RWPE2 (cell line): ENCODE measurements at regions not wholly inside any gene's neighbourhood (a gene's known extent, or its start where the extent isn't known, plus 50 kb on each side); places are given as distances from the start of the nearest gene placed in this dataset.

Experiments
- ATAC-seq: fragments of 200-7000 bp; cut with Tn5 transposase; 3 replicates; pipeline ENCODE4 v1.9.1; 2021; ENCODE audit warnings: low read depth
- DNase-seq: peaks from one replicate; pipeline ENCODE4 v3.0.0-alpha.2; 2020; ENCODE audit warnings: low spot score
- H3K27ac ChIP-seq: fragments of 450-650 bp; 2 replicates; pipeline ENCODE4 v1.5.1; 2017; ENCODE audit warnings: mild to moderate bottlenecking; ENCODE audit not compliant: poor library complexity, severe bottlenecking
- H3K27me3 ChIP-seq: fragments of 250-450 bp; sonication (Bioruptor Pico); 2 replicates; pipeline ENCODE4 v1.5.1; 2021; ENCODE audit warnings: mild to moderate bottlenecking, moderate library complexity; ENCODE audit not compliant: insufficient read depth, poor library complexity, severe bottlenecking
- H3K36me3 ChIP-seq: fragments of 250-450 bp; sonication (Bioruptor Pico); 2 replicates; pipeline ENCODE4 v1.5.1; 2020; ENCODE audit warnings: low read depth, mild to moderate bottlenecking, moderate library complexity
- H3K4me1 ChIP-seq: fragments of 250-450 bp; sonication (Bioruptor Pico); 2 replicates; pipeline ENCODE4 v1.5.1; 2021; ENCODE audit warnings: mild to moderate bottlenecking, moderate library complexity; ENCODE audit not compliant: insufficient read depth, poor library complexity, severe bottlenecking
- H3K4me3 ChIP-seq: fragments of 250-450 bp; sonication (Bioruptor Pico); 2 replicates; pipeline ENCODE4 v1.5.1; 2021; ENCODE audit warnings: mild to moderate bottlenecking, moderate library complexity; ENCODE audit not compliant: severe bottlenecking
- H3K9me3 ChIP-seq: fragments of 250-450 bp; sonication (Bioruptor Pico); 2 replicates; pipeline ENCODE4 v1.5.1; 2021; ENCODE audit warnings: mild to moderate bottlenecking, moderate library complexity; ENCODE audit not compliant: severe bottlenecking
- TF ChIP-seq, protein P1 (sequence below): fragments of 450-650 bp; IDR thresholded peaks from one replicate; pipeline ENCODE4 v1.5.1; 2017; ENCODE audit warnings: mild to moderate bottlenecking, moderate library complexity; ENCODE audit not compliant: poor library complexity, severe bottlenecking

GRCh38 chr11:16603245-16603644, 135.2 kb upstream of the C11orf58 start:
- Histone ChIP-seq H3K4me1 (no peaks in the 10 kb centered on the region), H3K4me3 (no peak overlapping the region), H3K27ac (no peak overlapping the region), H3K27me3 (peaks cover 56% of the 10 kb centered on the region), H3K9me3 (no peaks in the 10 kb centered on the region), H3K36me3 (no peaks in the 10 kb centered on the region)
- ATAC-seq: no peak
- DNase-seq: no peak
- TF ChIP-seq, protein P1, sequence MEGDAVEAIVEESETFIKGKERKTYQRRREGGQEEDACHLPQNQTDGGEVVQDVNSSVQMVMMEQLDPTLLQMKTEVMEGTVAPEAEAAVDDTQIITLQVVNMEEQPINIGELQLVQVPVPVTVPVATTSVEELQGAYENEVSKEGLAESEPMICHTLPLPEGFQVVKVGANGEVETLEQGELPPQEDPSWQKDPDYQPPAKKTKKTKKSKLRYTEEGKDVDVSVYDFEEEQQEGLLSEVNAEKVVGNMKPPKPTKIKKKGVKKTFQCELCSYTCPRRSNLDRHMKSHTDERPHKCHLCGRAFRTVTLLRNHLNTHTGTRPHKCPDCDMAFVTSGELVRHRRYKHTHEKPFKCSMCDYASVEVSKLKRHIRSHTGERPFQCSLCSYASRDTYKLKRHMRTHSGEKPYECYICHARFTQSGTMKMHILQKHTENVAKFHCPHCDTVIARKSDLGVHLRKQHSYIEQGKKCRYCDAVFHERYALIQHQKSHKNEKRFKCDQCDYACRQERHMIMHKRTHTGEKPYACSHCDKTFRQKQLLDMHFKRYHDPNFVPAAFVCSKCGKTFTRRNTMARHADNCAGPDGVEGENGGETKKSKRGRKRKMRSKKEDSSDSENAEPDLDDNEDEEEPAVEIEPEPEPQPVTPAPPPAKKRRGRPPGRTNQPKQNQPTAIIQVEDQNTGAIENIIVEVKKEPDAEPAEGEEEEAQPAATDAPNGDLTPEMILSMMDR: no peak

- DNase-seq (no peak), ATAC-seq (no peak)
- no peak overlapping the region for H3K27ac ChIP-seq
- peaks cover 26% of the 10 kb centered on the region for H3K27me3 ChIP-seq
- H3K36me3 ChIP-seq: no peaks in the 10 kb centered on the region
- H3K4me1 ChIP-seq: no peaks in the 10 kb centered on the region
- H3K9me3 ChIP-seq: no peaks in the 10 kb centered on the region
- TF ChIP-seq, protein P1: no peak
- H3K4me3 ChIP-seq: no peak overlapping the region
Observed at GRCh38 chr11:16598906-16599305, 139.5 kb upstream of the C11orf58 start.

GRCh38 chr11:16598032-16598431, 140.4 kb upstream of the C11orf58 start:
- TF ChIP-seq, protein P1: no peak
- no peak for ATAC-seq

DNA sequence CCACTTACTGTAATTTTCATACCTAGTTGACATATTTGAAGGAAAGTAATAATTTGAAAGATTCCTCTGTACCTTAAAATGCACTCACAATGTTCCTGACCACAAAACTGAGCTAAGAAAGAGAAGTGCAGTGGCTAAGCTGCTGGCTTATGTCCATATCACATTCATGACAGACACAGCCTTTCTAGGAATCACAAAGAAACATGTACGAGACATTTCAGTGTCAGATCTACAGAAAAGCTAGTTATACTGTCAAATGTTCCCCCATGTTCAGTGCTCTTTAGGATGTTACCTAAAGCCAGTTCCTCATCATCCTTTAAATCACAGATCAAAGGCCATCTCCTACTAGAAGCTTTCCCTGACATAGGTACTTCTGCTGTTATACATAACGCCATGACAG, 142.2 kb upstream of the C11orf58 start:
- TF ChIP-seq, protein P1: no peak
- H3K9me3 ChIP-seq: no peaks in the 10 kb centered on the region
- no peaks in the 10 kb centered on the region for H3K4me1 ChIP-seq
- no peaks in the 10 kb centered on the region for H3K36me3 ChIP-seq
- ATAC-seq: no peak
- no peak overlapping the region for H3K4me3 ChIP-seq
- no peak overlapping the region for H3K27ac ChIP-seq
- peaks cover 20% of the 10 kb centered on the region for H3K27me3 ChIP-seq
- DNase-seq: no peak

More at GRCh38 chr11:16598032-16598431, 140.4 kb upstream of the C11orf58 start:
- no peak for DNase-seq
- H3K4me1 ChIP-seq: no peaks in the 10 kb centered on the region
- H3K4me3 ChIP-seq: no peak overlapping the region
- H3K36me3 ChIP-seq: no peaks in the 10 kb centered on the region
- no peaks in the 10 kb centered on the region for H3K9me3 ChIP-seq
- no peak overlapping the region for H3K27ac ChIP-seq
- peaks cover 26% of the 10 kb centered on the region for H3K27me3 ChIP-seq

GRCh38 chr11:16591157-16591556, 147.3 kb upstream of the C11orf58 start:
- no peak for ATAC-seq
- H3K27ac ChIP-seq: no peak overlapping the region
- TF ChIP-seq, protein P1: no peak

More at GRCh38 chr11:16591157-16591556, 147.3 kb upstream of the C11orf58 start:
- no peak for DNase-seq
- Histone ChIP-seq H3K4me3 (no peak overlapping the region), H3K36me3 (no peaks in the 10 kb centered on the region), H3K9me3 (no peaks in the 10 kb centered on the region), H3K4me1 (no peaks in the 10 kb centered on the region), H3K27me3 (peaks cover 7% of the 10 kb centered on the region)
